GM10248 (cell line): ENCODE measurements at regions not wholly inside any gene's neighbourhood (a gene's known extent, or its start where the extent isn't known, plus 50 kb on each side); places are given as distances from the start of the nearest gene placed in this dataset.

ENCODE experiments used
- CTCF ChIA-PET: fragments of 300-600 bp; sonication (Branson Sonifier 250); formaldehyde crosslinking; extraction: SDS; loops from one replicate; lab custom pipeline; 2021; ENCODE audit warnings: antibody characterized with exemption; lab: Yijun Ruan, JAX
- POLR2A ChIA-PET: fragments of 350-650 bp; sonication (Branson Sonifier 250); formaldehyde crosslinking; extraction: SDS; loops from one replicate; lab custom pipeline; 2020; ENCODE audit warnings: antibody characterized with exemption; lab: Yijun Ruan, JAX
- DNase-seq: peaks from one replicate; pipeline ENCODE4 v3.0.0; 2012; ENCODE audit errors: extremely low spot score
- CTCF ChIP-seq: IDR thresholded peaks from 2 replicates; pipeline ENCODE4 v1.5.1; 2012; ENCODE audit warnings: mild to moderate bottlenecking, low read depth; ENCODE audit errors: extremely low read depth, missing control alignments, control extremely low read depth

- ChIA-PET POLR2A (no interaction called here), CTCF (interaction anchor here (1.4 kb wide), 1 partner anchor 33 kb away, joined by 3 read pairs; no protein-coding TSS in a partner anchor)
- TF ChIP-seq CTCF, result no peak
- no peak for DNase-seq
Observed at GRCh38 chr10:36191009-36191408, 548.9 kb upstream of the FZD8 start.

GRCh38 chr10:36188461-36188860 is 546.4 kb upstream of the FZD8 start:
- CTCF ChIA-PET, result no interaction called here
- POLR2A ChIA-PET, result no interaction called here
- TF ChIP-seq CTCF, result no peak
- no peak for DNase-seq

GRCh38 chr10:36188080-36188453 is 546.0 kb upstream of the FZD8 start:
- no peak for TF ChIP-seq CTCF
- ChIA-PET CTCF (no interaction called here), POLR2A (no interaction called here)
- DNase-seq, result no peak

GRCh38 chr10:36187380-36188079 is 545.4 kb upstream of the FZD8 start:
- POLR2A ChIA-PET, result no interaction called here
- TF ChIP-seq CTCF, result no peak
- DNase-seq, result no peak
- CTCF ChIA-PET, result no interaction called here

- POLR2A ChIA-PET, result no interaction called here
- no peak for TF ChIP-seq CTCF
- no peak for DNase-seq
- CTCF ChIA-PET, result no interaction called here
Observed at GRCh38 chr10:36185097-36185496, 543.0 kb upstream of the FZD8 start.

GRCh38 chr10:36183726-36184125 is 541.6 kb upstream of the FZD8 start:
- POLR2A ChIA-PET, result no interaction called here
- TF ChIP-seq CTCF, result no peak
- CTCF ChIA-PET, result interaction anchor here (1.5 kb wide), 1 partner anchor 17 kb away, joined by 4 read pairs; no protein-coding TSS in a partner anchor
- no peak for DNase-seq
